ENCODE measurements at regions not wholly inside any gene's neighbourhood (a gene's known extent, or its start where the extent isn't known, plus 50 kb on each side); places are given as distances from the start of the nearest gene placed in this dataset.

GRCh38 chr17:15129986-15130385 lies 135.1 kb downstream of the PMP22 start:
- no peaks in the 10 kb centered on the region for H3K27me3 Mint-ChIP-seq
- no peak overlapping the region for H3K27ac Mint-ChIP-seq
- H3K9me3 Mint-ChIP-seq (ENCODE audit: low read depth): peaks cover 2% of the 10 kb centered on the region
- CTCF ChIA-PET: no interaction called here
- ATAC-seq (no peak), DNase-seq (no peak)
- H3K36me3 Mint-ChIP-seq: no peaks in the 10 kb centered on the region
- H3K4me1 Mint-ChIP-seq: no peaks in the 10 kb centered on the region
- no peak overlapping the region for H3K4me3 Mint-ChIP-seq

- no peak overlapping the region for H3K27ac Mint-ChIP-seq
- H3K9me3 Mint-ChIP-seq (ENCODE audit: low read depth): no peaks in the 10 kb centered on the region
- H3K4me1 Mint-ChIP-seq: no peaks in the 10 kb centered on the region
Measured at GRCh38 chr17:15124746-15125145, 140.4 kb downstream of the PMP22 start.

GRCh38 chr17:15124264-15124595 lies 140.9 kb downstream of the PMP22 start:
- DNase-seq: no peak
- CTCF ChIA-PET: no interaction called here
- H3K4me1 Mint-ChIP-seq: no peaks in the 10 kb centered on the region
- no peaks in the 10 kb centered on the region for H3K36me3 Mint-ChIP-seq
- no peak overlapping the region for H3K27ac Mint-ChIP-seq
- H3K4me3 Mint-ChIP-seq: no peak overlapping the region
- no peaks in the 10 kb centered on the region for H3K9me3 Mint-ChIP-seq (ENCODE audit: low read depth)
- no peaks in the 10 kb centered on the region for H3K27me3 Mint-ChIP-seq
- no peak for ATAC-seq

More at GRCh38 chr17:15124746-15125145, 140.4 kb downstream of the PMP22 start:
- Mint-ChIP-seq H3K36me3 (no peaks in the 10 kb centered on the region), H3K27me3 (no peaks in the 10 kb centered on the region), H3K4me3 (no peak overlapping the region)
- CTCF ChIA-PET: no interaction called here
- DNase-seq (no peak), ATAC-seq (no peak)

- Mint-ChIP-seq H3K4me3 (no peak overlapping the region), H3K9me3 (ENCODE audit: low read depth) (no peaks in the 10 kb centered on the region), H3K36me3 (no peaks in the 10 kb centered on the region), H3K4me1 (no peaks in the 10 kb centered on the region), H3K27ac (no peak overlapping the region), H3K27me3 (no peaks in the 10 kb centered on the region)
- CTCF ChIA-PET: no interaction called here
- ATAC-seq: no peak
- no peak for DNase-seq
Measured at GRCh38 chr17:15123593-15124263, 141.4 kb downstream of the PMP22 start.

- Mint-ChIP-seq H3K27me3 (no peaks in the 10 kb centered on the region), H3K27ac (no peak overlapping the region), H3K4me1 (no peaks in the 10 kb centered on the region), H3K36me3 (no peaks in the 10 kb centered on the region), H3K4me3 (no peak overlapping the region), H3K9me3 (ENCODE audit: low read depth) (no peaks in the 10 kb centered on the region)
- no peak for ATAC-seq
- CTCF ChIA-PET: no interaction called here
- no peak for DNase-seq
Measured at GRCh38 chr17:15122857-15123256, 142.3 kb downstream of the PMP22 start.

- H3K27ac Mint-ChIP-seq: no peak overlapping the region
- no peak overlapping the region for H3K4me3 Mint-ChIP-seq
- H3K9me3 Mint-ChIP-seq (ENCODE audit: low read depth): peaks cover 2% of the 10 kb centered on the region
- no peaks in the 10 kb centered on the region for H3K27me3 Mint-ChIP-seq
- DNase-seq (no peak), ATAC-seq (no peak)
- no peaks in the 10 kb centered on the region for H3K4me1 Mint-ChIP-seq
- H3K36me3 Mint-ChIP-seq: no peaks in the 10 kb centered on the region
- CTCF ChIA-PET: no interaction called here
Measured at GRCh38 chr17:15121426-15121825, 143.7 kb downstream of the PMP22 start.

- Mint-ChIP-seq H3K36me3 (no peaks in the 10 kb centered on the region), H3K27me3 (no peaks in the 10 kb centered on the region), H3K9me3 (ENCODE audit: low read depth) (peaks cover 6% of the 10 kb centered on the region), H3K4me3 (no peak overlapping the region), H3K4me1 (no peaks in the 10 kb centered on the region), H3K27ac (no peak overlapping the region)
- DNase-seq (no peak), ATAC-seq (no peak)
- CTCF ChIA-PET: no interaction called here
Measured at GRCh38 chr17:15119968-15120367, 145.2 kb downstream of the PMP22 start.

GRCh38 chr17:15117239-15117638 lies 147.9 kb downstream of the PMP22 start:
- Mint-ChIP-seq H3K4me3 (no peak overlapping the region), H3K27me3 (no peaks in the 10 kb centered on the region), H3K27ac (no peak overlapping the region), H3K9me3 (ENCODE audit: low read depth) (peaks cover 6% of the 10 kb centered on the region), H3K4me1 (no peaks in the 10 kb centered on the region), H3K36me3 (no peaks in the 10 kb centered on the region)
- ATAC-seq (no peak), DNase-seq (no peak)
- CTCF ChIA-PET: no interaction called here

- Mint-ChIP-seq H3K36me3 (no peaks in the 10 kb centered on the region), H3K9me3 (ENCODE audit: low read depth) (peaks cover 6% of the 10 kb centered on the region), H3K27ac (no peak overlapping the region), H3K27me3 (no peaks in the 10 kb centered on the region), H3K4me3 (no peak overlapping the region), H3K4me1 (peaks cover 1% of the 10 kb centered on the region)
- ATAC-seq (no peak), DNase-seq (no peak)
- CTCF ChIA-PET: no interaction called here
Measured at GRCh38 chr17:15112846-15113617, 152.1 kb downstream of the PMP22 start.

GRCh38 chr17:15109608-15110007 lies 155.5 kb downstream of the PMP22 start:
- Mint-ChIP-seq H3K4me3 (no peak overlapping the region), H3K36me3 (no peaks in the 10 kb centered on the region), H3K27me3 (no peaks in the 10 kb centered on the region), H3K9me3 (ENCODE audit: low read depth) (no peaks in the 10 kb centered on the region), H3K4me1 (peaks cover 1% of the 10 kb centered on the region), H3K27ac (no peak overlapping the region)
- CTCF ChIA-PET: no interaction called here
- ATAC-seq (no peak), DNase-seq (no peak)

- H3K27me3 Mint-ChIP-seq: no peaks in the 10 kb centered on the region
- no peak for DNase-seq
- H3K4me3 Mint-ChIP-seq: no peak overlapping the region
- CTCF ChIA-PET: no interaction called here
- ATAC-seq: no peak
- no peaks in the 10 kb centered on the region for H3K36me3 Mint-ChIP-seq
- no peaks in the 10 kb centered on the region for H3K9me3 Mint-ChIP-seq (ENCODE audit: low read depth)
- H3K4me1 Mint-ChIP-seq: peaks cover 1% of the 10 kb centered on the region
- H3K27ac Mint-ChIP-seq: no peak overlapping the region
Measured at GRCh38 chr17:15108992-15109391, 156.1 kb downstream of the PMP22 start.

- Mint-ChIP-seq H3K4me1 (peaks cover 1% of the 10 kb centered on the region), H3K4me3 (no peak overlapping the region), H3K27me3 (no peaks in the 10 kb centered on the region), H3K36me3 (no peaks in the 10 kb centered on the region), H3K27ac (no peak overlapping the region), H3K9me3 (ENCODE audit: low read depth) (no peaks in the 10 kb centered on the region)
- ATAC-seq (no peak), DNase-seq (no peak)
- CTCF ChIA-PET: no interaction called here
Measured at GRCh38 chr17:15106540-15106939, 158.6 kb downstream of the PMP22 start.

GRCh38 chr17:15103785-15104184 lies 161.3 kb downstream of the PMP22 start:
- Mint-ChIP-seq H3K27ac (no peak overlapping the region), H3K4me1 (no peaks in the 10 kb centered on the region), H3K36me3 (no peaks in the 10 kb centered on the region), H3K9me3 (ENCODE audit: low read depth) (no peaks in the 10 kb centered on the region), H3K4me3 (no peak overlapping the region), H3K27me3 (no peaks in the 10 kb centered on the region)
- ATAC-seq (no peak), DNase-seq (no peak)
- CTCF ChIA-PET: interaction anchor here (0.7 kb wide), 1 partner anchor 1285 kb away, joined by 5 read pairs; no protein-coding TSS in a partner anchor

- H3K4me3 Mint-ChIP-seq: no peak overlapping the region
- no peak overlapping the region for H3K27ac Mint-ChIP-seq
- DNase-seq (no peak), ATAC-seq (no peak)
- no peaks in the 10 kb centered on the region for H3K9me3 Mint-ChIP-seq (ENCODE audit: low read depth)
- H3K4me1 Mint-ChIP-seq: no peaks in the 10 kb centered on the region
- no peaks in the 10 kb centered on the region for H3K27me3 Mint-ChIP-seq
- CTCF ChIA-PET: no interaction called here
- H3K36me3 Mint-ChIP-seq: no peaks in the 10 kb centered on the region
Measured at GRCh38 chr17:15101175-15101574, 164.0 kb downstream of the PMP22 start.

Measured in activated CD8-positive, alpha-beta memory T cell treated with anti-CD3 and anti-CD28 coated beads, Interleukin-2, amount 10 ng/mL, durations not matched to agents 7 days and 5 days (primary cell).